K562 (cell line): ENCODE measurements at regions not wholly inside any gene's neighbourhood (a gene's known extent, or its start where the extent isn't known, plus 50 kb on each side); places are given as distances from the start of the nearest gene placed in this dataset.

Source experiments
- ATAC-seq: fragments of 200-7000 bp; cut with Tn5 transposase; 3 replicates; pipeline ENCODE4 v1.9.1; 2020; ENCODE audit warnings: moderate library complexity
- BruUV-seq: library from RNA; stranded (reverse); fragments of 400-500 nt; replicated peaks from 2 replicates; lab custom pipeline; 2021; lab: Mats Ljungman, UMichigan
- CTCF ChIA-PET: fragments of 300-600 bp; formaldehyde crosslinking; extraction: SDS; loops from one replicate; lab custom pipeline; 2021; ENCODE audit warnings: low intra/inter-chr PET ratio; lab: Yijun Ruan, JAX
- POLR2A ChIA-PET: fragments of 300-600, 350-650 bp; sonication (Branson Sonifier 250); formaldehyde crosslinking; extraction: SDS; loops from one replicate; lab custom pipeline; 2021; ENCODE audit warnings: antibody characterized with exemption, inconsistent platforms; lab: Yijun Ruan, JAX
- DNase-seq, 4 experiments: peaks; one replicate each; pipeline versions ENCODE4 v3.0.0 to v3.0.0-alpha.2; 2011 to 2018; ENCODE audit warnings: low spot score in 3 of 4, mixed read lengths in 3 of 4; ENCODE audit errors: extremely low read depth in 1 of 4
- FAIRE-seq: peaks from 2 replicates; lab custom pipeline; 2011; peaks lifted over from hg19 to GRCh38; lab: Jason Lieb, UNC
- H2AFZ ChIP-seq: 2 replicates; pipeline ENCODE4 v1.6.0; 2011; ENCODE audit warnings: low read depth, low read length, control low read depth, inconsistent platforms
- H3K27ac ChIP-seq: fragments of 200-600 bp; 3 replicates; pipeline ENCODE4 v1.8.0; 2011; ENCODE audit warnings: low read depth, mild to moderate bottlenecking, control low read depth, inconsistent platforms, low read length, moderate library complexity, mixed read lengths; ENCODE audit errors: extremely low read depth
- H3K27me3 ChIP-seq, 2 experiments: fragments of 300-600 bp in 1 of 2; 2 replicates in 1 of 2; 3 replicates in 1 of 2; pipeline versions ENCODE4 v1.6.0 to v1.8.0; 2011; ENCODE audit warnings: inconsistent platforms in 2 of 2, low read length in 2 of 2, mild to moderate bottlenecking in 1 of 2, mixed read lengths in 1 of 2, moderate library complexity in 1 of 2; ENCODE audit not compliant: control insufficient read depth in 2 of 2, insufficient read depth in 2 of 2
- H3K36me3 ChIP-seq: fragments of 300-600 bp; 3 replicates; pipeline ENCODE4 v1.8.0; 2011; ENCODE audit warnings: mild to moderate bottlenecking, low read length, inconsistent platforms; ENCODE audit not compliant: control insufficient read depth, insufficient read depth
- H3K4me1 ChIP-seq, 2 experiments: fragments of 200-600 bp in 1 of 2; replicated peaks in 1 of 2; 2 replicates in 1 of 2; 3 replicates in 1 of 2; pipeline versions ENCODE4 v1.5.1 to v1.8.0; 2011; ENCODE audit warnings: inconsistent platforms in 2 of 2, low read length in 2 of 2, mild to moderate bottlenecking in 1 of 2, mixed read lengths in 1 of 2, moderate library complexity in 1 of 2; ENCODE audit not compliant: control insufficient read depth in 2 of 2, insufficient read depth in 2 of 2
- H3K4me2 ChIP-seq: 2 replicates; pipeline ENCODE4 v1.6.1; 2011; ENCODE audit warnings: low read length, control low read depth, inconsistent platforms, mixed read lengths; ENCODE audit not compliant: insufficient read depth
- H3K4me3 ChIP-seq: fragments of 200-600 bp; sonication (generic), shearing (Covaris generic); 2 replicates; pipeline ENCODE4 v1.5.1; 2016; ENCODE audit warnings: control low read depth, inconsistent platforms
- H3K79me2 ChIP-seq: fragments of 200-600 bp; 3 replicates; pipeline ENCODE4 v1.8.0; 2011; ENCODE audit warnings: low read length, inconsistent platforms; ENCODE audit not compliant: control insufficient read depth, insufficient read depth
- H3K9ac ChIP-seq, 2 experiments: 2 replicates each; pipeline versions ENCODE4 v1.6.0 to v1.6.1; 2011; ENCODE audit warnings: low read depth in 2 of 2, low read length in 2 of 2, control low read depth in 1 of 2, inconsistent platforms in 1 of 2, mild to moderate bottlenecking in 1 of 2, mixed read lengths in 1 of 2; ENCODE audit not compliant: insufficient read depth in 1 of 2
- H3K9me1 ChIP-seq: one replicate; pipeline ENCODE4 v1.6.0; 2011; ENCODE audit warnings: inconsistent platforms, mild to moderate bottlenecking, low read length, moderate library complexity; ENCODE audit not compliant: control insufficient read depth, insufficient read depth
- H3K9me3 ChIP-seq: replicated peaks from 2 replicates; pipeline ENCODE4 v1.5.1; 2011; ENCODE audit warnings: low read depth, low read length, inconsistent platforms; ENCODE audit not compliant: control insufficient read depth, insufficient read depth
- H4K20me1 ChIP-seq: replicated peaks from 2 replicates; pipeline ENCODE4 v1.6.1; 2011; ENCODE audit warnings: low read length, inconsistent platforms, mixed read lengths; ENCODE audit not compliant: control insufficient read depth, insufficient read depth
- ARID1B ChIP-seq: fragments of 450-650 bp; IDR thresholded peaks from 2 replicates; pipeline ENCODE4 v1.6.1; 2016; ENCODE audit warnings: antibody characterized with exemption, mild to moderate bottlenecking, inconsistent platforms
- ARID4B ChIP-seq: sonication (generic); formaldehyde crosslinking; IDR thresholded peaks from 2 replicates; pipeline ENCODE4 v1.8.0; 2022; ENCODE audit warnings: mild to moderate bottlenecking, missing genetic modification reagents
- ERF ChIP-seq: fragments of 450-650 bp; formaldehyde crosslinking; IDR thresholded peaks from 2 replicates; pipeline ENCODE4 v1.4.0; 2020; ENCODE audit warnings: mild to moderate bottlenecking, mixed read lengths
- FOSL1 ChIP-seq: fragments of 200-800 bp; sonication (Bioruptor generic); conservative IDR thresholded peaks from 2 replicates; pipeline ENCODE4 v1.6.1; 2016; ENCODE audit warnings: missing genetic modification characterization, missing compliant biosample characterization
- JUND ChIP-seq, 2 experiments: IDR thresholded peaks; 2 replicates in 1 of 2; 3 replicates in 1 of 2; pipeline ENCODE4 v1.6.1; 2011; ENCODE audit warnings: borderline replicate concordance in 2 of 2, low read depth in 2 of 2, low read length in 2 of 2, improper control_type of control experiment in 1 of 2, missing biosample characterization in 1 of 2, missing genetic modification characterization in 1 of 2, missing genetic modification reagents in 1 of 2
- NR2C2 ChIP-seq, 2 experiments: fragments of 200-800 bp in 1 of 2; sonication (Bioruptor generic) in 1 of 2; sonication (generic) in 1 of 2; formaldehyde crosslinking in 1 of 2; IDR thresholded peaks; 2 replicates each; pipeline versions ENCODE4 v1.6.1 to v1.8.0; 2016 to 2022; ENCODE audit warnings: mild to moderate bottlenecking in 1 of 2, missing compliant biosample characterization in 1 of 2, missing genetic modification characterization in 1 of 2, missing genetic modification reagents in 1 of 2
- SMAD1 ChIP-seq: fragments of 150-350 bp; IDR thresholded peaks from 2 replicates; pipeline ENCODE4 v1.6.1; 2014; ENCODE audit warnings: low read length, low read depth; ENCODE audit not compliant: partially characterized antibody
- SMAD2 ChIP-seq: fragments of 150-350 bp; IDR thresholded peaks from 2 replicates; pipeline ENCODE4 v1.6.1; 2014; ENCODE audit warnings: low read depth, mild to moderate bottlenecking, low read length
- TRIM24 ChIP-seq, 2 experiments: fragments of 450-650 bp; IDR thresholded peaks; 2 replicates each; pipeline ENCODE4 v1.6.1; 2016
- ZNF431 ChIP-seq: sonication (generic); formaldehyde crosslinking; IDR thresholded peaks from 2 replicates; pipeline ENCODE4 v1.8.0; 2022; ENCODE audit warnings: mild to moderate bottlenecking, missing genetic modification reagents
- ZNF707 ChIP-seq: fragments of 250-450 bp; sonication (Bioruptor Pico); conservative IDR thresholded peaks from 2 replicates; pipeline ENCODE4 v1.8.0; 2022; ENCODE audit warnings: inconsistent platforms, mild to moderate bottlenecking, moderate library complexity
- WGBS: fragments of 100-300 bp; shearing (Covaris generic); methylation state at CpG from one replicate; pipeline ENCODE4 v1.1.6; 2016; ENCODE audit warnings: low coverage, mixed read lengths; ENCODE audit not compliant: insufficient coverage; ENCODE audit errors: missing lambda C conversion rate; 5-methylcytosine and 5-hydroxymethylcytosine counted together
- in situ Hi-C: fragments of 300-500 bp; cut with MboI; formaldehyde crosslinking; loops from 4 replicates; pipeline ENCODE4 v1.15.0; 2018; ENCODE audit warnings: inconsistent platforms, mixed read lengths
- intact Hi-C: fragments of 100-400 bp; cut with micrococcal nuclease; formaldehyde crosslinking; loops from 2 replicates; pipeline ENCODE4 v1.14.2; 2022
- TF ChIP-seq, protein P1 (sequence below): fragments of 250-450 bp; sonication (Bioruptor Pico); IDR thresholded peaks from 2 replicates; pipeline ENCODE4 v1.4.0; 2020; ENCODE audit warnings: mild to moderate bottlenecking, moderate library complexity
- TF ChIP-seq, protein P2 (sequence below), 2 experiments: fragments of 450-650 bp in 1 of 2; sonication (generic) in 1 of 2; formaldehyde crosslinking in 1 of 2; IDR thresholded peaks in 1 of 2; conservative IDR thresholded peaks in 1 of 2; 2 replicates each; pipeline versions ENCODE4 v1.6.1 to v1.8.1; 2016 to 2023; ENCODE audit warnings: mild to moderate bottlenecking in 2 of 2, moderate library complexity in 2 of 2, inconsistent platforms in 1 of 2, missing genetic modification reagents in 1 of 2

DNA sequence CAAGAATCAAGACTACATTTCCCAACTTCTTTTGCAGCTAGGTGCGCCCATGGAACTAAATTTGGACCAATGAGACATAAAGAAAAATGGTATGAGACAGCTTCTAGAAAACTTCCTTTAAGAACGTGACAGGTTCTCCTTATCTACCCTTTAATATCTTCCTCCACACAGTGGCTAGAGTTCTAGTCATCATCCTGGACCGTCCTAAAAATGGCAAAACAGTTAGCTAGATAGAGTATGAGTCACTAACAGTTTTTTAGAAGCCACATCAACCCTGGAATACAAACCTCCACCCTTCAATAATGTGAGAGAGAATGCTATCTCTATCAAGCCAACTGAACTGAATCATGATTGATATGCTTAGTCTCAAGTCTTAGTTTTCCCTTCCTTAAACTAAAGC lies 267.9 kb upstream of the SLC7A11 start:
- H3K9me3 ChIP-seq: no peaks in the 10 kb centered on the region
- no peak for FAIRE-seq
- no peaks in the 10 kb centered on the region for H4K20me1 ChIP-seq
- H3K9me1 ChIP-seq: no peaks in the 10 kb centered on the region
- no peak overlapping the region; the same call in 1 of the 2 replicates for H2AFZ ChIP-seq
- H3K27ac ChIP-seq: peak overlapping the region; percentile 13; the same call in 1 of the 3 replicates
- H3K79me2 ChIP-seq: no peaks in the 10 kb centered on the region
- ChIA-PET POLR2A (no interaction called here), CTCF (no interaction called here)
- no peaks in the 10 kb centered on the region for H3K27me3 ChIP-seq
- H3K4me1 ChIP-seq: peaks cover 0 to 7% of the 10 kb centered on the region in 2 experiments; a peak in 2 of 5 replicates
- 0% methylated on average over 3 of the region's 3 CpGs for WGBS
- H3K4me2 ChIP-seq: no peak overlapping the region
- no peak overlapping the region for H3K9ac ChIP-seq
- in situ Hi-C loops: no loop called here
- BruUV-seq: no TSS peak
- DNase-seq: no peak
- no peaks in the 10 kb centered on the region for H3K36me3 ChIP-seq
- H3K4me3 ChIP-seq: no peak overlapping the region
- intact Hi-C loops: no loop called here
- no peak for ATAC-seq
- TF ChIP-seq ARID4B: no peak
- no peak for TF ChIP-seq TRIM24 (IDR thresholded peaks at IDR 0.05)
- TF ChIP-seq, protein P1, sequence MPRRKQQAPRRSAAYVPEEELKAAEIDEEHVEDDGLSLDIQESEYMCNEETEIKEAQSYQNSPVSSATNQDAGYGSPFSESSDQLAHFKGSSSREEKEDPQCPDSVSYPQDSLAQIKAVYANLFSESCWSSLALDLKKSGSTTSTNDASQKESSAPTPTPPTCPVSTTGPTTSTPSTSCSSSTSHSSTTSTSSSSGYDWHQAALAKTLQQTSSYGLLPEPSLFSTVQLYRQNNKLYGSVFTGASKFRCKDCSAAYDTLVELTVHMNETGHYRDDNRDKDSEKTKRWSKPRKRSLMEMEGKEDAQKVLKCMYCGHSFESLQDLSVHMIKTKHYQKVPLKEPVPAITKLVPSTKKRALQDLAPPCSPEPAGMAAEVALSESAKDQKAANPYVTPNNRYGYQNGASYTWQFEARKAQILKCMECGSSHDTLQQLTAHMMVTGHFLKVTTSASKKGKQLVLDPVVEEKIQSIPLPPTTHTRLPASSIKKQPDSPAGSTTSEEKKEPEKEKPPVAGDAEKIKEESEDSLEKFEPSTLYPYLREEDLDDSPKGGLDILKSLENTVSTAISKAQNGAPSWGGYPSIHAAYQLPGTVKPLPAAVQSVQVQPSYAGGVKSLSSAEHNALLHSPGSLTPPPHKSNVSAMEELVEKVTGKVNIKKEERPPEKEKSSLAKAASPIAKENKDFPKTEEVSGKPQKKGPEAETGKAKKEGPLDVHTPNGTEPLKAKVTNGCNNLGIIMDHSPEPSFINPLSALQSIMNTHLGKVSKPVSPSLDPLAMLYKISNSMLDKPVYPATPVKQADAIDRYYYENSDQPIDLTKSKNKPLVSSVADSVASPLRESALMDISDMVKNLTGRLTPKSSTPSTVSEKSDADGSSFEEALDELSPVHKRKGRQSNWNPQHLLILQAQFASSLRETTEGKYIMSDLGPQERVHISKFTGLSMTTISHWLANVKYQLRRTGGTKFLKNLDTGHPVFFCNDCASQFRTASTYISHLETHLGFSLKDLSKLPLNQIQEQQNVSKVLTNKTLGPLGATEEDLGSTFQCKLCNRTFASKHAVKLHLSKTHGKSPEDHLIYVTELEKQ (CRISPR knock-in tag): no peak
- no peak for TF ChIP-seq SMAD2
- TF ChIP-seq ZNF707 (CRISPR knock-in tag): no peak
- TF ChIP-seq ERF (CRISPR knock-in tag): no peak
- peak; percentile 64 for TF ChIP-seq FOSL1 (tag)
- TF ChIP-seq SMAD1: no peak
- TF ChIP-seq ARID1B: no peak
- TF ChIP-seq JUND (IDR thresholded peaks at IDR 0.05; ENCODE audit: borderline replicate concordance, low read depth, low read length): peak; percentile 44
- peak; percentile 56; the same call in 1 of the 3 replicates for TF ChIP-seq JUND (tag; IDR thresholded peaks at IDR 0.05; ENCODE audit: borderline replicate concordance, low read depth, low read length)
- no peak for TF ChIP-seq ZNF431 (CRISPR knock-in tag)
- no peak for TF ChIP-seq NR2C2 (CRISPR knock-in tag; IDR thresholded peaks at IDR 0.05)
- no peak for TF ChIP-seq NR2C2 (tag; IDR thresholded peaks at IDR 0.05)
- TF ChIP-seq, protein P2, sequence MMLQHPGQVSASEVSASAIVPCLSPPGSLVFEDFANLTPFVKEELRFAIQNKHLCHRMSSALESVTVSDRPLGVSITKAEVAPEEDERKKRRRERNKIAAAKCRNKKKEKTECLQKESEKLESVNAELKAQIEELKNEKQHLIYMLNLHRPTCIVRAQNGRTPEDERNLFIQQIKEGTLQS (IDR thresholded peaks at IDR 0.05): 0 out of 2 replicates have a peak, but pooled peaks have one; percentile 8
- TF ChIP-seq, protein P2 (CRISPR knock-in tag; conservative IDR thresholded peaks at IDR 0.05): no peak
